Stimulated activated CD8-positive, alpha-beta memory T cell treated with anti-CD3 and anti-CD28 coated beads, Interleukin-15, amount 100 ng/mL, for 4 hours (primary cell): ENCODE measurements at regions not wholly inside any gene's neighbourhood (a gene's known extent, or its start where the extent isn't known, plus 50 kb on each side); places are given as distances from the start of the nearest gene placed in this dataset.

ENCODE experiments used
- DNase-seq, 2 donors: peaks; one replicate each; pipeline ENCODE4 v3.0.0-alpha.2; 2020; ENCODE audit warnings: low read depth in 2 of 2

GRCh38 chr1:30514945-30515344, 208.4 kb downstream of the MATN1 start:
- DNase-seq = no peak

- DNase-seq = no peak
Measured at GRCh38 chr1:30514137-30514654, 209.2 kb downstream of the MATN1 start.

- DNase-seq = no peak
Measured at GRCh38 chr1:30513396-30514136, 209.8 kb downstream of the MATN1 start.

GRCh38 chr1:30512914-30513265, 210.5 kb downstream of the MATN1 start:
- DNase-seq = no peak

- DNase-seq = no peak
Measured at GRCh38 chr1:30511991-30512913, 211.1 kb downstream of the MATN1 start.

GRCh38 chr1:30511563-30511962, 211.8 kb downstream of the MATN1 start:
- no peak for DNase-seq

- DNase-seq = no peak
Measured at GRCh38 chr1:30511106-30511505, 212.3 kb downstream of the MATN1 start.

GRCh38 chr1:30509670-30510069, 213.7 kb downstream of the MATN1 start:
- no peak for DNase-seq

GRCh38 chr1:30508611-30509010, 214.8 kb downstream of the MATN1 start:
- no peak for DNase-seq

GRCh38 chr1:30508175-30508448, 215.3 kb downstream of the MATN1 start:
- no peak for DNase-seq

GRCh38 chr1:30507401-30508174, 215.8 kb downstream of the MATN1 start:
- DNase-seq = no peak

GRCh38 chr1:30507016-30507312, 216.4 kb downstream of the MATN1 start:
- no peak for DNase-seq

- DNase-seq = no peak
Measured at GRCh38 chr1:30506291-30507015, 216.9 kb downstream of the MATN1 start.

GRCh38 chr1:30505853-30506252, 217.5 kb downstream of the MATN1 start:
- DNase-seq = no peak

GRCh38 chr1:30492451-30492850, 230.9 kb downstream of the MATN1 start:
- DNase-seq = no peak

- no peak for DNase-seq
Measured at GRCh38 chr1:30491831-30492230, 231.6 kb downstream of the MATN1 start.

GRCh38 chr1:30490554-30491053, 232.8 kb downstream of the MATN1 start:
- no peak for DNase-seq

GRCh38 chr1:30489737-30490389, 233.5 kb downstream of the MATN1 start:
- no peak for DNase-seq

- no peak for DNase-seq
Measured at GRCh38 chr1:30488324-30488913, 235.0 kb downstream of the MATN1 start.

GRCh38 chr1:30487042-30487441, 236.3 kb downstream of the MATN1 start:
- DNase-seq = no peak

- no peak for DNase-seq
Measured at GRCh38 chr1:30485072-30485471, 238.3 kb downstream of the MATN1 start.
